Gastrocnemius medialis (tissue), 4 donors: ENCODE measurements at regions not wholly inside any gene's neighbourhood (a gene's known extent, or its start where the extent isn't known, plus 50 kb on each side); places are given as distances from the start of the nearest gene placed in this dataset.

Experiments
- ATAC-seq, 2 donors: fragments of 150-250 bp; one replicate each; pipeline ENCODE4 v1.9.1; 2016
- DNase-seq, 2 donors: peaks; one replicate each; pipeline ENCODE4 v3.0.0-alpha.2; 2019
- H3K27ac ChIP-seq, 4 donors: fragments of 200-600 bp; sonication (generic); 1 replicate in 1 of 4; 2 replicates in 3 of 4; pipeline ENCODE4 v1.5.1; 2016 to 2018; ENCODE audit warnings: mild to moderate bottlenecking in 2 of 4, moderate library complexity in 1 of 4
- H3K27me3 ChIP-seq, 3 donors: fragments of 200-600 bp; sonication (generic) in 2 of 3; 1 replicate in 1 of 3; 2 replicates in 2 of 3; pipeline versions ENCODE4 v1.5.1 to v1.6.0; 2016 to 2019; ENCODE audit warnings: mild to moderate bottlenecking in 1 of 3, moderate library complexity in 1 of 3
- H3K36me3 ChIP-seq, 2 donors: fragments of 200-600 bp; sonication (generic) in 1 of 2; one replicate each; pipeline ENCODE4 v1.5.1; 2017 to 2018
- H3K4me1 ChIP-seq, 2 donors: fragments of 200-600 bp; sonication (generic) in 1 of 2; one replicate each; pipeline ENCODE4 v1.5.1; 2016 to 2017; ENCODE audit warnings: mild to moderate bottlenecking in 2 of 2
- H3K4me3 ChIP-seq, 4 donors: fragments of 200-600 bp; sonication (generic) in 3 of 4; 1 replicate in 1 of 4; 2 replicates in 3 of 4; pipeline ENCODE4 v1.5.1; 2016 to 2019; ENCODE audit warnings: mild to moderate bottlenecking in 2 of 4
- H3K9me3 ChIP-seq, 3 donors: fragments of 200-600 bp; sonication (generic) in 2 of 3; 1 replicate in 1 of 3; 2 replicates in 2 of 3; pipeline ENCODE4 v1.5.1; 2016 to 2019
- POLR2A ChIP-seq, 2 donors: fragments of 450-650 bp; IDR thresholded peaks; one replicate each; pipeline ENCODE4 v1.6.1; 2017; ENCODE audit warnings: antibody characterized with exemption in 2 of 2, mild to moderate bottlenecking in 2 of 2, moderate library complexity in 2 of 2
- in situ Hi-C, 4 donors: fragments of 200-750 bp; cut with MboI; loops; one replicate each; pipeline versions ENCODE4 v1.15.0 to v1.8.0; 2017; ENCODE audit warnings: low sequenced_read_pairs in 4 of 4
- intact Hi-C: fragments of 100-400 bp; cut with DNase I; formaldehyde crosslinking; loops from one replicate; pipeline ENCODE4 v1.15.1; 2023; ENCODE audit warnings: low total_unique reads
- TF ChIP-seq, protein P1 (sequence below), 5 experiments: fragments of 450-650 bp in 3 of 5; fragments of 200-600 bp in 2 of 5; sonication (generic) in 2 of 5; IDR thresholded peaks in 4 of 5; conservative IDR thresholded peaks in 1 of 5; 1 replicate in 4 of 5; 2 replicates in 1 of 5; pipeline ENCODE4 v1.5.1; 2016 to 2019; ENCODE audit warnings: antibody characterized with exemption in 5 of 5, mild to moderate bottlenecking in 3 of 5, moderate library complexity in 3 of 5

DNA sequence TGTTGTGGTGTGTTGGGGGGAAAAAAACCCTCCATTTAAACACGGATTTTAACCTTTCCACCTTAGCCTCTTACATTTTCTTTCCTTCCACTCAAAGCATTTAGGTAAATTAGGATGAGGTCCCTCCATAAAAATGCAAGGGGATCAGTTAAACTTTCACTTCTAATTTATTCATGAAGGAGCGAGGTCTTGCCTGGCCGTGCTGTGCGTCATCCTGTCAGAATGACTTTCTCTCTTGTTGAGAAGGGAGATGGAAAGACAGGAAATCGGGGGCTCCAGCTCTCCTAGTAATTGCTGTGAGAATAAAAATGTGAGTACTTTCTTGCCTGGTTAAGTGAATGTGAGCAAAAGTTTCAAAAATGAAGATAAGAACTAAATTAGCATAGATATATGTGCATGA, 962.3 kb upstream of the NR2F2 start:
- no peaks in the 10 kb centered on the region for H3K27me3 ChIP-seq
- in situ Hi-C loops = no loop called here
- TF ChIP-seq, protein P1, sequence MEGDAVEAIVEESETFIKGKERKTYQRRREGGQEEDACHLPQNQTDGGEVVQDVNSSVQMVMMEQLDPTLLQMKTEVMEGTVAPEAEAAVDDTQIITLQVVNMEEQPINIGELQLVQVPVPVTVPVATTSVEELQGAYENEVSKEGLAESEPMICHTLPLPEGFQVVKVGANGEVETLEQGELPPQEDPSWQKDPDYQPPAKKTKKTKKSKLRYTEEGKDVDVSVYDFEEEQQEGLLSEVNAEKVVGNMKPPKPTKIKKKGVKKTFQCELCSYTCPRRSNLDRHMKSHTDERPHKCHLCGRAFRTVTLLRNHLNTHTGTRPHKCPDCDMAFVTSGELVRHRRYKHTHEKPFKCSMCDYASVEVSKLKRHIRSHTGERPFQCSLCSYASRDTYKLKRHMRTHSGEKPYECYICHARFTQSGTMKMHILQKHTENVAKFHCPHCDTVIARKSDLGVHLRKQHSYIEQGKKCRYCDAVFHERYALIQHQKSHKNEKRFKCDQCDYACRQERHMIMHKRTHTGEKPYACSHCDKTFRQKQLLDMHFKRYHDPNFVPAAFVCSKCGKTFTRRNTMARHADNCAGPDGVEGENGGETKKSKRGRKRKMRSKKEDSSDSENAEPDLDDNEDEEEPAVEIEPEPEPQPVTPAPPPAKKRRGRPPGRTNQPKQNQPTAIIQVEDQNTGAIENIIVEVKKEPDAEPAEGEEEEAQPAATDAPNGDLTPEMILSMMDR (IDR thresholded peaks at IDR 0.05 in 4 of 5, conservative IDR thresholded peaks at IDR 0.05 in 1 of 5) = no peak
- no peak for TF ChIP-seq POLR2A (IDR thresholded peaks at IDR 0.05)
- H3K4me3 ChIP-seq = no peak overlapping the region
- intact Hi-C loops = no loop called here
- DNase-seq = no peak
- H3K27ac ChIP-seq = no peak overlapping the region
- no peaks in the 10 kb centered on the region for H3K9me3 ChIP-seq
- no peaks in the 10 kb centered on the region for H3K4me1 ChIP-seq
- H3K36me3 ChIP-seq = no peaks in the 10 kb centered on the region
- no peak for ATAC-seq

DNA sequence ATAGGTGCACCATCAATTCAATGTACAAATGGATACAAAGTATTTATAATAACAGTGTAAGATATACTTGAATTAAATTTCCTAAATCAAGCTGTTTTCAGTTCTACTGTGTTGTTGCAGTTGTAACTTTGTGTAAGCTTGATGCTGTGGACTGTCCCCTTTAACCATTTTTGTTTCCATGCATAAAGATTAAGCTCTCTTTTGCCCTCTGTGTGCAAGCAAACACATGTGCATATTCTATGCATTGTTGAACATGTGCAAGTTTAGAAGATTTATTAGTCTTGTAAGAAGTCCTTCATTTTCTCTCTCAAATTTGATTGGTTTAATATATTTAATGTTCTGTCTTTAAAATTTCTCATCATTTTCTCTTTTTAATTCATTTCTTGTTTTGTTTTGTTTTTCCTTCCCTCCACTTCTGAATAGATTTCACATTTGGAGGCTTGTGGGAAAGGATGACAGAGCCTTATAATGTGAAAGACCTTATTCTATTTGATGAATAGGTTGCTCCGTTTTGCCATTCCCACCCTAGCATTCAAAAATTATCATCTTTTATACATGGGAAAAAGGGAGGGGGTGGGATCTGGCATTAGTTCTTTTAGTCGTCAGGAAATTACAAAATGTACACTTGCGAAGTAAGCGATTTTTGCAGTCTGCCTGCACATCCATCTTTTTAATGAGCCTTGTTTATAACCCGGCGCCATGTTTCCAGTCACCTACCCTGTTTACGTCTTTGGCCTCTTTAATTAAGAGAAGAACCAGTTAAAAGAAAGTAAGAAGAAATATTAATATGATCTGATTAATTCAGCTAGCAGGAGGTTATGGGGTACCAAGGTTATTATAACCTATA, 961.5 kb upstream of the NR2F2 start:
- DNase-seq (no peak), ATAC-seq (no peak)
- Histone ChIP-seq H3K9me3 (no peaks in the 10 kb centered on the region), H3K36me3 (no peaks in the 10 kb centered on the region), H3K4me1 (no peaks in the 10 kb centered on the region), H3K27ac (no peak overlapping the region), H3K27me3 (no peaks in the 10 kb centered on the region), H3K4me3 (no peak overlapping the region)
- in situ Hi-C loops (no loop called here), intact Hi-C loops (no loop called here)
- TF ChIP-seq POLR2A (IDR thresholded peaks at IDR 0.05) = no peak
- TF ChIP-seq, protein P1 (IDR thresholded peaks at IDR 0.05 in 4 of 5, conservative IDR thresholded peaks at IDR 0.05 in 1 of 5) = no peak

DNA sequence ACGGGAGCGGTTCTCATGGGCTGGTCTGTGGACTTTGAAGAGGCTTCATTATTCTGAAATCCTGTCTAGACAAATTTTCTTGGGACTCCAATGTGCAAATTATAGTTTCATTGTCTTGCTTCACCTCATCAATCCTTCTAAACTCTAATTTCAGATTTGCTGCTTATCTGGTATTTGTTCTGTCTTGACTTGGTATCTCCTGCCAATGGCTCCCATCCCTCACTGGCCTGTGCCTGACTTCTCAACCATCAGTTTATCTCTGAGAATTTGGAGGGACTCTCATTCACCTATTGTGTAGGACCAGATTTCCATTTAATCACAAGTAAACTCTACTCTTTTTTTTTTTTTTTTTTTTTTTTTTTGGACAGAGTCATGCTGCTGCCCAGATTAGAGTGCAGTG, 960.2 kb upstream of the NR2F2 start:
- Histone ChIP-seq H3K4me3 (no peak overlapping the region), H3K36me3 (no peaks in the 10 kb centered on the region), H3K27ac (no peak overlapping the region), H3K4me1 (no peaks in the 10 kb centered on the region), H3K9me3 (no peaks in the 10 kb centered on the region), H3K27me3 (no peaks in the 10 kb centered on the region)
- intact Hi-C loops = no loop called here
- ATAC-seq (no peak), DNase-seq (no peak)
- TF ChIP-seq, protein P1 (IDR thresholded peaks at IDR 0.05 in 4 of 5, conservative IDR thresholded peaks at IDR 0.05 in 1 of 5) = no peak
- TF ChIP-seq POLR2A (IDR thresholded peaks at IDR 0.05) = no peak
- in situ Hi-C loops = no loop called here

DNA sequence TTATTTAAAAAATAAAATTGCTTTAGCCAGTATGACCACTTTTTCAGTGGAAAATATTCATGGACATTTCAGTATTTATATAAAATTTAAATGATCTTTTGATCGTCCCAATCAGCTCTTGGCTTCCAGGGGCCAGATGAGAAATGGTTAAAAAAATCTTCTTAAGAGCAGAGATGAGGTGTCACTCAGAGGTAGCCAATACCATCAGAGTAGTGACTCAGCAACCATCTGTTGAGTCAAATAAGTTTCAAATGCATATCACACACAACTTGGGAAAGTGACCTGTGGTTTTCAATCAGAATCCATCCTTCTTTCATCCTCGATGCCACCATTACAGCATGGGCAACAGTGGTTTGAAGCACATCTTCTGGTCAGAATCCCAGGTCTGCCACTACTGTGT, 958.8 kb upstream of the NR2F2 start:
- Histone ChIP-seq H3K27me3 (no peaks in the 10 kb centered on the region), H3K27ac (no peak overlapping the region), H3K36me3 (no peaks in the 10 kb centered on the region), H3K4me3 (no peak overlapping the region), H3K4me1 (no peaks in the 10 kb centered on the region), H3K9me3 (no peaks in the 10 kb centered on the region)
- in situ Hi-C loops = no loop called here
- intact Hi-C loops = no loop called here
- DNase-seq (no peak), ATAC-seq (no peak)
- TF ChIP-seq POLR2A (IDR thresholded peaks at IDR 0.05) = no peak
- TF ChIP-seq, protein P1 (IDR thresholded peaks at IDR 0.05 in 4 of 5, conservative IDR thresholded peaks at IDR 0.05 in 1 of 5) = no peak

DNA sequence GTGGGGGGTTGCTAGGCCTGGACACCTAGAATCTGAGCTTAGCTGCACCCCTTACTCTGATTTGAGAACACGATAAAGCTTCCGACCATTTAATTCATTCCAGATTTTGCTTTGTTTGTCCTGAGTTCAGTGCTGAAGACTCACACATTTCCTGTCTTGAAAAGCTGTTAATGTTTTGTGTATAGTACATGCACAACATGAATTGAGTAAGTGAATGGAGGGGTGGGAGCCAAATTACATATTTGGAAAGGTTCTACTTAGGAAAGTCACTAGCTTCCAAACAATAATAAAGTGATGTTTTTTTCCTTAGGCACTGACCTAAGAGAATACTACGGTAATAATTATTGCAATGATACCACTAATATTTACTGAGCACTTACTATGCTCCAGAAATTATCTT, 955.2 kb upstream of the NR2F2 start:
- intact Hi-C loops (no loop called here), in situ Hi-C loops (no loop called here)
- DNase-seq (no peak), ATAC-seq (no peak)
- no peak for TF ChIP-seq POLR2A (IDR thresholded peaks at IDR 0.05)
- TF ChIP-seq, protein P1 (IDR thresholded peaks at IDR 0.05 in 4 of 5, conservative IDR thresholded peaks at IDR 0.05 in 1 of 5) = no peak
- Histone ChIP-seq H3K27ac (no peak overlapping the region), H3K36me3 (no peaks in the 10 kb centered on the region), H3K9me3 (no peaks in the 10 kb centered on the region), H3K4me3 (no peak overlapping the region), H3K27me3 (no peaks in the 10 kb centered on the region), H3K4me1 (no peaks in the 10 kb centered on the region)
